SK-N-SH treated with all-trans-retinoic acid at 6 μM for 48 hours (cell line): ENCODE measurements at regions not wholly inside any gene's neighbourhood (a gene's known extent, or its start where the extent isn't known, plus 50 kb on each side); places are given as distances from the start of the nearest gene placed in this dataset.

Experiments used
- ARNTL ChIP-seq: fragments of 450-650 bp; formaldehyde crosslinking; IDR thresholded peaks from 2 replicates; pipeline ENCODE4 v1.5.0; 2020; ENCODE audit warnings: low read depth, mild to moderate bottlenecking, moderate library complexity, borderline replicate concordance
- ISL1 ChIP-seq: fragments of 250-450 bp; sonication (Bioruptor Pico); IDR thresholded peaks from 2 replicates; pipeline ENCODE4 v2.1.2; 2022; ENCODE audit warnings: mild to moderate bottlenecking, moderate library complexity
- OSR1 ChIP-seq: fragments of 250-450 bp; sonication (Bioruptor Pico); IDR thresholded peaks from 2 replicates; pipeline ENCODE4 v1.8.0; 2022; ENCODE audit warnings: moderate library complexity, mild to moderate bottlenecking, inconsistent platforms
- TOX ChIP-seq: fragments of 250-450 bp; sonication (Bioruptor Pico); IDR thresholded peaks from 2 replicates; pipeline ENCODE4 v1.8.0; 2021; ENCODE audit warnings: mild to moderate bottlenecking, moderate library complexity, borderline replicate concordance
- TSHZ2 ChIP-seq: fragments of 250-450 bp; sonication (Bioruptor Pico); IDR thresholded peaks from 2 replicates; pipeline ENCODE4 v1.5.0; 2020; ENCODE audit warnings: mild to moderate bottlenecking, moderate library complexity
- ZFP3 ChIP-seq: fragments of 250-450 bp; sonication (Bioruptor Pico); IDR thresholded peaks from 2 replicates; pipeline ENCODE4 v1.5.0; 2020; ENCODE audit warnings: mild to moderate bottlenecking, moderate library complexity
- ZFP30 ChIP-seq: fragments of 450-650 bp; formaldehyde crosslinking; IDR thresholded peaks from 2 replicates; pipeline ENCODE4 v1.5.0; 2022; ENCODE audit warnings: mild to moderate bottlenecking, moderate library complexity
- TF ChIP-seq, protein P1 (sequence below): fragments of 250-450 bp; sonication (Bioruptor Pico); IDR thresholded peaks from 2 replicates; pipeline ENCODE4 v1.8.0; 2020; ENCODE audit warnings: mild to moderate bottlenecking, moderate library complexity, borderline replicate concordance
- TF ChIP-seq, protein P2 (sequence below): fragments of 250-450 bp; sonication (Bioruptor Pico); IDR thresholded peaks from 2 replicates; pipeline ENCODE4 v1.5.1; 2021; ENCODE audit warnings: mild to moderate bottlenecking, moderate library complexity

DNA sequence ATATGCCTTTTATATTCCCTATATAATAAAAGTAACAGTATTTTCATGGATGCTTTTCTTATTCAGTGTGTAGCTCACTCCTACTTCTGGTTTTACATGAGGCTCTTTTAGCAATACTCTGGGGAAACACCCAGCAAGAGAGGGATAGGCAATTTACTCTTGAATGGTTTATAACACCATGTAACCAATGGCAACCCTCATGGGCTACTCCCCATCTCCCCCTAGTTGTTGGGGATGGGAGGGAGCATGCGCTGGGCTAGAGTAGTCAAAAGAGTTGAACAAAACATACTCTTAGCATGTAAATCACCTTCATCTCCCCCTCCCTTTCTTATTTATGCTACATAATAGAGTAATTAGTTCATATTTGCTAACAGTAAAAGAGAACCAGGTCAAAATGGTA is 140.1 kb upstream of the LRFN2 start:
- TF ChIP-seq ISL1 (no peak), ZFP30 (CRISPR knock-in tag) (no peak), ARNTL (no peak), ZFP3 (CRISPR knock-in tag) (no peak), TSHZ2 (CRISPR knock-in tag) (no peak), OSR1 (no peak), TOX (CRISPR knock-in tag) (no peak)
- TF ChIP-seq, protein P1, sequence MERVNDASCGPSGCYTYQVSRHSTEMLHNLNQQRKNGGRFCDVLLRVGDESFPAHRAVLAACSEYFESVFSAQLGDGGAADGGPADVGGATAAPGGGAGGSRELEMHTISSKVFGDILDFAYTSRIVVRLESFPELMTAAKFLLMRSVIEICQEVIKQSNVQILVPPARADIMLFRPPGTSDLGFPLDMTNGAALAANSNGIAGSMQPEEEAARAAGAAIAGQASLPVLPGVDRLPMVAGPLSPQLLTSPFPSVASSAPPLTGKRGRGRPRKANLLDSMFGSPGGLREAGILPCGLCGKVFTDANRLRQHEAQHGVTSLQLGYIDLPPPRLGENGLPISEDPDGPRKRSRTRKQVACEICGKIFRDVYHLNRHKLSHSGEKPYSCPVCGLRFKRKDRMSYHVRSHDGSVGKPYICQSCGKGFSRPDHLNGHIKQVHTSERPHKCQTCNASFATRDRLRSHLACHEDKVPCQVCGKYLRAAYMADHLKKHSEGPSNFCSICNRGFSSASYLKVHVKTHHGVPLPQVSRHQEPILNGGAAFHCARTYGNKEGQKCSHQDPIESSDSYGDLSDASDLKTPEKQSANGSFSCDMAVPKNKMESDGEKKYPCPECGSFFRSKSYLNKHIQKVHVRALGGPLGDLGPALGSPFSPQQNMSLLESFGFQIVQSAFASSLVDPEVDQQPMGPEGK (CRISPR knock-in tag): no peak
- TF ChIP-seq, protein P2, sequence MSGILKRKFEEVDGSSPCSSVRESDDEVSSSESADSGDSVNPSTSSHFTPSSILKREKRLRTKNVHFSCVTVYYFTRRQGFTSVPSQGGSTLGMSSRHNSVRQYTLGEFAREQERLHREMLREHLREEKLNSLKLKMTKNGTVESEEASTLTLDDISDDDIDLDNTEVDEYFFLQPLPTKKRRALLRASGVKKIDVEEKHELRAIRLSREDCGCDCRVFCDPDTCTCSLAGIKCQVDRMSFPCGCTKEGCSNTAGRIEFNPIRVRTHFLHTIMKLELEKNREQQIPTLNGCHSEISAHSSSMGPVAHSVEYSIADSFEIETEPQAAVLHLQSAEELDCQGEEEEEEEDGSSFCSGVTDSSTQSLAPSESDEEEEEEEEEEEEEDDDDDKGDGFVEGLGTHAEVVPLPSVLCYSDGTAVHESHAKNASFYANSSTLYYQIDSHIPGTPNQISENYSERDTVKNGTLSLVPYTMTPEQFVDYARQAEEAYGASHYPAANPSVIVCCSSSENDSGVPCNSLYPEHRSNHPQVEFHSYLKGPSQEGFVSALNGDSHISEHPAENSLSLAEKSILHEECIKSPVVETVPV (CRISPR knock-in tag): no peak
